Smooth muscle cell (in vitro differentiated cells): ENCODE measurements at regions not wholly inside any gene's neighbourhood (a gene's known extent, or its start where the extent isn't known, plus 50 kb on each side); places are given as distances from the start of the nearest gene placed in this dataset.
"Not testable (repeated sequence)": the region's sequence is repeated elsewhere in the genome, so short reads cannot be mapped to it uniquely, and the experiment has no call there.

Experiments used
- DNase-seq: peaks from one replicate; lab custom pipeline; 2025; ENCODE audit not compliant: unreplicated experiment; lab: John Stamatoyannopoulos, UW
- H2AFZ ChIP-seq: fragments of 200-600 bp; sonication (generic); 2 replicates; pipeline ENCODE4 v1.6.0; 2016; ENCODE audit warnings: antibody characterized with exemption, low read depth, mild to moderate bottlenecking
- H3F3A ChIP-seq: fragments of 200-600 bp; sonication (generic); 2 replicates; pipeline ENCODE4 v1.6.0; 2017; ENCODE audit warnings: antibody characterized with exemption, low read depth
- H3K27ac ChIP-seq: fragments of 200-600 bp; sonication (generic); 2 replicates; pipeline ENCODE4 v1.5.1; 2016; ENCODE audit warnings: low read depth, mild to moderate bottlenecking
- H3K27me3 ChIP-seq: fragments of 200-600 bp; sonication (generic); 2 replicates; pipeline ENCODE4 v1.6.1; 2016; ENCODE audit warnings: low read depth, mild to moderate bottlenecking
- H3K36me3 ChIP-seq: fragments of 200-600 bp; sonication (generic); 2 replicates; pipeline ENCODE4 v1.5.1; 2016; ENCODE audit warnings: low read depth
- H3K4me1 ChIP-seq: fragments of 200-600 bp; sonication (generic); 2 replicates; pipeline ENCODE4 v1.5.1; 2016; ENCODE audit warnings: low read depth
- H3K4me2 ChIP-seq: fragments of 200-600 bp; sonication (generic); 2 replicates; pipeline ENCODE4 v1.6.0; 2016; ENCODE audit warnings: mild to moderate bottlenecking
- H3K4me3 ChIP-seq: fragments of 200-600 bp; sonication (generic); 2 replicates; pipeline ENCODE4 v1.5.1; 2016; ENCODE audit warnings: mild to moderate bottlenecking
- H3K79me2 ChIP-seq: fragments of 200-600 bp; sonication (generic); 2 replicates; pipeline ENCODE4 v1.6.0; 2016; ENCODE audit warnings: low read depth, mild to moderate bottlenecking
- H3K9ac ChIP-seq: fragments of 200-600 bp; sonication (generic); 2 replicates; pipeline ENCODE4 v1.6.0; 2016; ENCODE audit warnings: low read depth
- H3K9me3 ChIP-seq: fragments of 200-600 bp; sonication (generic); replicated peaks from 2 replicates; pipeline ENCODE4 v1.5.1; 2016; ENCODE audit warnings: low read depth
- H4K20me1 ChIP-seq: fragments of 200-600 bp; sonication (generic); 2 replicates; pipeline ENCODE4 v1.6.0; 2016; ENCODE audit warnings: low read depth
- CTCF ChIP-seq: fragments of 200-600 bp; sonication (generic); IDR thresholded peaks from 2 replicates; pipeline ENCODE4 v1.5.1; 2017; ENCODE audit warnings: borderline replicate concordance, mild to moderate bottlenecking, antibody characterized with exemption; ENCODE audit not compliant: insufficient read depth, poor library complexity, severe bottlenecking
- WGBS: methylation state at CpG from one replicate; pipeline ENCODE4 v1.1.7; 2016; ENCODE audit warnings: low lambda C conversion rate; 5-methylcytosine and 5-hydroxymethylcytosine counted together

GRCh38 chr13:44713788-44714469 is 137.8 kb upstream of the TSC22D1 start:
- no peaks in the 10 kb centered on the region for H3K27me3 ChIP-seq
- no peak for DNase-seq

GRCh38 chr13:44711706-44712105 is 135.6 kb upstream of the TSC22D1 start:
- H2AFZ ChIP-seq: no peak overlapping the region
- no peak for TF ChIP-seq CTCF
- H3K4me3 ChIP-seq: no peak overlapping the region
- no peaks in the 10 kb centered on the region for H3K27me3 ChIP-seq
- peak overlapping the region; percentile 87 for H3K27ac ChIP-seq
- DNase-seq: no peak
- no peaks in the 10 kb centered on the region for H3F3A ChIP-seq
- WGBS: 98% methylated on average over 1 of the region's 1 CpG
- H4K20me1 ChIP-seq: no peaks in the 10 kb centered on the region
- H3K79me2 ChIP-seq: no peaks in the 10 kb centered on the region
- no peaks in the 10 kb centered on the region for H3K9me3 ChIP-seq
- peaks cover 15% of the 10 kb centered on the region for H3K4me1 ChIP-seq
- no peak overlapping the region for H3K4me2 ChIP-seq
- H3K9ac ChIP-seq: no peak overlapping the region
- H3K36me3 ChIP-seq: no peaks in the 10 kb centered on the region

More at GRCh38 chr13:44713788-44714469, 137.8 kb upstream of the TSC22D1 start:
- Histone ChIP-seq H3K4me1 (peaks cover 15% of the 10 kb centered on the region), H3K4me2 (peak overlapping the region; percentile 49), H3K79me2 (no peaks in the 10 kb centered on the region), H2AFZ (peak overlapping the region; percentile 69), H3K9me3 (no peaks in the 10 kb centered on the region), H3K4me3 (no peak overlapping the region), H4K20me1 (no peaks in the 10 kb centered on the region), H3F3A (no peaks in the 10 kb centered on the region), H3K36me3 (no peaks in the 10 kb centered on the region), H3K9ac (peak overlapping the region; percentile 55), H3K27ac (peak overlapping the region; percentile 85)
- no peak for TF ChIP-seq CTCF
- 21% methylated on average over 3 of the region's 3 CpGs for WGBS

- no peaks in the 10 kb centered on the region for H3K36me3 ChIP-seq
- H3K9ac ChIP-seq: peak overlapping the region; percentile 55
- no peaks in the 10 kb centered on the region for H3K79me2 ChIP-seq
- H3F3A ChIP-seq: no peaks in the 10 kb centered on the region
- H3K4me3 ChIP-seq: no peak overlapping the region
- H3K4me1 ChIP-seq: peaks cover 15% of the 10 kb centered on the region
- no peaks in the 10 kb centered on the region for H3K27me3 ChIP-seq
- WGBS: 75% methylated on average over 2 of the region's 2 CpGs
- H2AFZ ChIP-seq: no peak overlapping the region
- no peaks in the 10 kb centered on the region for H4K20me1 ChIP-seq
- no peak for DNase-seq
- no peak for TF ChIP-seq CTCF
- H3K4me2 ChIP-seq: peak overlapping the region; percentile 70
- H3K9me3 ChIP-seq: no peaks in the 10 kb centered on the region
- H3K27ac ChIP-seq: peak overlapping the region; percentile 87
Observed at GRCh38 chr13:44710576-44710975, 134.4 kb upstream of the TSC22D1 start.

- not testable (repeated sequence) for H3K9me3 ChIP-seq, H3F3A ChIP-seq, H3K4me3 ChIP-seq, H4K20me1 ChIP-seq, H3K79me2 ChIP-seq, DNase-seq, H2AFZ ChIP-seq, H3K36me3 ChIP-seq, H3K27ac ChIP-seq, H3K4me2 ChIP-seq, H3K9ac ChIP-seq, H3K27me3 ChIP-seq, H3K4me1 ChIP-seq
- WGBS: 48% methylated on average over 3 of the region's 3 CpGs
Observed at GRCh38 chr13:44704811-44705210, 128.7 kb upstream of the TSC22D1 start.
